WTC11 (cell line): ENCODE measurements at regions not wholly inside any gene's neighbourhood (a gene's known extent, or its start where the extent isn't known, plus 50 kb on each side); places are given as distances from the start of the nearest gene placed in this dataset.

Experiments
- ATAC-seq: fragments of 200-7000 bp; cut with Tn5 transposase; 2 replicates; pipeline ENCODE4 v1.10.0; 2021; ENCODE audit warnings: mild to moderate bottlenecking, moderate library complexity
- CTCF ChIA-PET: fragments of 300-600 bp; sonication (Branson Sonifier 250); formaldehyde crosslinking; loops from one replicate; lab custom pipeline; 2021; ENCODE audit warnings: antibody characterized with exemption; lab: Charles Lee
- POLR2A ChIA-PET: fragments of 350-600 bp; sonication (Branson Sonifier 250); formaldehyde crosslinking; loops from one replicate; lab custom pipeline; 2021; ENCODE audit warnings: antibody characterized with exemption; lab: Charles Lee
- DNase-seq: peaks from one replicate; pipeline ENCODE4 v3.0.0; 2021; ENCODE audit warnings: low spot score
- H3K27ac Mint-ChIP-seq: 2 replicates; pipeline ENCODE4 v1.8.0; 2021; ENCODE audit warnings: mixed read lengths
- H3K27me3 Mint-ChIP-seq: 2 replicates; pipeline ENCODE4 v1.8.0; 2021; ENCODE audit warnings: low read depth, mild to moderate bottlenecking, moderate library complexity, mixed read lengths
- H3K36me3 Mint-ChIP-seq: 2 replicates; pipeline ENCODE4 v1.8.0; 2021; ENCODE audit warnings: mixed read lengths
- H3K4me1 Mint-ChIP-seq: 2 replicates; pipeline ENCODE4 v1.8.0; 2022; ENCODE audit warnings: mixed read lengths
- H3K4me3 Mint-ChIP-seq: 2 replicates; pipeline ENCODE4 v1.8.0; 2021; ENCODE audit warnings: mild to moderate bottlenecking, moderate library complexity, mixed read lengths
- H3K9me3 Mint-ChIP-seq: 2 replicates; pipeline ENCODE4 v1.8.0; 2021; ENCODE audit warnings: mixed read lengths
- ATF6 ChIP-seq: sonication (generic); formaldehyde crosslinking; IDR thresholded peaks from 2 replicates; pipeline ENCODE4 v1.8.1; 2023; ENCODE audit warnings: mild to moderate bottlenecking, missing genetic modification reagents
- E2F5 ChIP-seq: sonication (generic); formaldehyde crosslinking; IDR thresholded peaks from 2 replicates; pipeline ENCODE4 v1.8.1; 2022; ENCODE audit warnings: mild to moderate bottlenecking, moderate library complexity, missing genetic modification reagents
- FOXJ3 ChIP-seq: sonication (generic); formaldehyde crosslinking; IDR thresholded peaks from 2 replicates; pipeline ENCODE4 v1.9.0; 2021; ENCODE audit warnings: missing genetic modification reagents, mild to moderate bottlenecking, borderline replicate concordance
- FOXP4 ChIP-seq: sonication (generic); formaldehyde crosslinking; IDR thresholded peaks from 2 replicates; pipeline ENCODE4 v1.8.0; 2022; ENCODE audit warnings: mild to moderate bottlenecking, missing genetic modification reagents
- IRF2 ChIP-seq: sonication (generic); formaldehyde crosslinking; IDR thresholded peaks from 2 replicates; pipeline ENCODE4 v1.8.0; 2022; ENCODE audit warnings: low read depth, missing genetic modification reagents, borderline replicate concordance
- MLX ChIP-seq: sonication (generic); formaldehyde crosslinking; IDR thresholded peaks from 2 replicates; pipeline ENCODE4 v1.8.1; 2023; ENCODE audit warnings: mild to moderate bottlenecking, missing genetic modification reagents, moderate library complexity
- NFYB ChIP-seq: sonication (generic); formaldehyde crosslinking; conservative IDR thresholded peaks from 2 replicates; pipeline ENCODE4 v1.8.0; 2022; ENCODE audit warnings: low read depth, missing genetic modification reagents
- NR1H2 ChIP-seq: sonication (generic); formaldehyde crosslinking; IDR thresholded peaks from 2 replicates; pipeline ENCODE4 v1.9.0; 2021; ENCODE audit warnings: mild to moderate bottlenecking, moderate library complexity, missing genetic modification reagents
- SMAD3 ChIP-seq: sonication (generic); formaldehyde crosslinking; IDR thresholded peaks from 2 replicates; pipeline ENCODE4 v1.8.0; 2022; ENCODE audit warnings: missing genetic modification reagents, mild to moderate bottlenecking, borderline replicate concordance
- SMAD4 ChIP-seq: sonication (generic); formaldehyde crosslinking; IDR thresholded peaks from 2 replicates; pipeline ENCODE4 v1.8.0; 2022; ENCODE audit warnings: mild to moderate bottlenecking, missing genetic modification reagents
- USF1 ChIP-seq: sonication (generic); formaldehyde crosslinking; IDR thresholded peaks from 2 replicates; pipeline ENCODE4 v1.8.0; 2022; ENCODE audit warnings: mild to moderate bottlenecking, missing genetic modification reagents
- ZNF281 ChIP-seq: sonication (generic); formaldehyde crosslinking; IDR thresholded peaks from 2 replicates; pipeline ENCODE4 v1.8.0; 2023; ENCODE audit warnings: mild to moderate bottlenecking, missing genetic modification reagents
- ZNF317 ChIP-seq: sonication (generic); formaldehyde crosslinking; IDR thresholded peaks from 2 replicates; pipeline ENCODE4 v1.8.1; 2023; ENCODE audit warnings: low read depth, mild to moderate bottlenecking, moderate library complexity, missing genetic modification reagents, borderline replicate concordance
- ZNF396 ChIP-seq: fragments of 250-450 bp; sonication (Bioruptor Pico); IDR thresholded peaks from 2 replicates; pipeline ENCODE4 v1.8.0; 2021; ENCODE audit warnings: mild to moderate bottlenecking, moderate library complexity, borderline replicate concordance

- TF ChIP-seq ATF6 (CRISPR knock-in tag): no peak
- no peak for TF ChIP-seq ZNF281
- no peak for TF ChIP-seq ZNF396 (CRISPR knock-in tag)
- no peak for TF ChIP-seq IRF2 (CRISPR knock-in tag)
- no peak for TF ChIP-seq E2F5 (CRISPR knock-in tag)
- TF ChIP-seq ZNF317: no peak
- TF ChIP-seq USF1 (CRISPR knock-in tag): no peak
- no peak for TF ChIP-seq NFYB (CRISPR knock-in tag)
- no peak for TF ChIP-seq FOXJ3
Observed at GRCh38 chr10:57798830-57799229, 468.9 kb downstream of the IPMK start (continued).

- POLR2A ChIA-PET: no interaction called here
- H3K4me1 Mint-ChIP-seq: peaks cover 22% of the 10 kb centered on the region
Observed at GRCh38 chr10:57791546-57791945, 476.1 kb downstream of the IPMK start.

More at GRCh38 chr10:57791546-57791945, 476.1 kb downstream of the IPMK start:
- Mint-ChIP-seq H3K27me3 (no peaks in the 10 kb centered on the region), H3K27ac (no peak overlapping the region), H3K9me3 (peaks cover 45% of the 10 kb centered on the region), H3K4me3 (no peak overlapping the region), H3K36me3 (peaks cover 41% of the 10 kb centered on the region)
- no peak for TF ChIP-seq FOXP4 (CRISPR knock-in tag)
- no peak for TF ChIP-seq SMAD4
- no peak for TF ChIP-seq SMAD3
- TF ChIP-seq MLX (CRISPR knock-in tag): no peak
- TF ChIP-seq NR1H2 (CRISPR knock-in tag): no peak
- no peak for ATAC-seq
- no peak for DNase-seq
- CTCF ChIA-PET: no interaction called here
